ENCODE measurements at regions not wholly inside any gene's neighbourhood (a gene's known extent, or its start where the extent isn't known, plus 50 kb on each side); places are given as distances from the start of the nearest gene placed in this dataset.

GRCh38 chr2:12222554-12222953, 476.1 kb downstream of the LPIN1 start:
- no peak for DNase-seq (ENCODE audit: low read depth, low spot score)
- no peak overlapping the region for H3K9ac ChIP-seq (ENCODE audit: insufficient read length, low read depth)
- TF ChIP-seq YY1 (IDR thresholded peaks at IDR 0.05; ENCODE audit: insufficient read depth, insufficient read length) (no peak), ZNF274 (IDR thresholded peaks at IDR 0.05; ENCODE audit: low read depth, low read length) (no peak), SUZ12 (IDR thresholded peaks at IDR 0.05; ENCODE audit: extremely low read depth, insufficient read depth, insufficient read length) (no peak)
- no peaks in the 10 kb centered on the region for H3K27me3 ChIP-seq (ENCODE audit: insufficient read depth, insufficient read length)
- no peaks in the 10 kb centered on the region for H3K36me3 ChIP-seq (ENCODE audit: insufficient read depth, insufficient read length, low read length)
- peaks cover 29% of the 10 kb centered on the region for H3K9me3 ChIP-seq (ENCODE audit: insufficient read depth, low read length)
- no peak overlapping the region for H3K4me3 ChIP-seq (ENCODE audit: insufficient read length, low read depth)
- no peaks in the 10 kb centered on the region for H3K4me1 ChIP-seq (ENCODE audit: insufficient read depth, insufficient read length)

DNA sequence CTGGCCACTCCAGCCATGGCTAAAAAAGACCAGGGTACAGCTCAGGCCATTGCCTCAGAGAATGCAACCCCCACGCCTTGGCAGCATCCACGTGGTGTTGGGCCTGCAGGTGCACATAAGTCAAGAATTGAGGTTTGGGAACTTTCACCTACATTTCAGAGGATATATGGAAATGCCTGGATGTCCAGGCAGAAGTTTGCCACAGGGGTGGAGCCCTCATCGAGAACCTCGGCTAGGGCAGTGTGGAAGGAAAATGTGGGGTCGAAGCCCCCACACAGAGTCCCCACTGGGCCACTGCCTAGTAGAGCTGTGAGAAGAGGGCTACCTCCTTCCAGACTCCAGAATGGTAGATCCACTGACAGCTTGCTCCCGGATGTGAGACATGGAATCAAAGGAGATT, 477.3 kb downstream of the LPIN1 start:
- H3K4me3 ChIP-seq (ENCODE audit: insufficient read length, low read depth), result no peak overlapping the region
- DNase-seq (ENCODE audit: low read depth, low spot score), result no peak
- no peaks in the 10 kb centered on the region for H3K4me1 ChIP-seq (ENCODE audit: insufficient read depth, insufficient read length)
- H3K9me3 ChIP-seq (ENCODE audit: insufficient read depth, low read length), result peaks cover 29% of the 10 kb centered on the region
- no peaks in the 10 kb centered on the region for H3K27me3 ChIP-seq (ENCODE audit: insufficient read depth, insufficient read length)
- TF ChIP-seq ZNF274 (IDR thresholded peaks at IDR 0.05; ENCODE audit: low read depth, low read length) (no peak), YY1 (IDR thresholded peaks at IDR 0.05; ENCODE audit: insufficient read depth, insufficient read length) (no peak), SUZ12 (IDR thresholded peaks at IDR 0.05; ENCODE audit: extremely low read depth, insufficient read depth, insufficient read length) (no peak)
- no peaks in the 10 kb centered on the region for H3K36me3 ChIP-seq (ENCODE audit: insufficient read depth, insufficient read length, low read length)
- H3K9ac ChIP-seq (ENCODE audit: insufficient read length, low read depth), result no peak overlapping the region

DNA sequence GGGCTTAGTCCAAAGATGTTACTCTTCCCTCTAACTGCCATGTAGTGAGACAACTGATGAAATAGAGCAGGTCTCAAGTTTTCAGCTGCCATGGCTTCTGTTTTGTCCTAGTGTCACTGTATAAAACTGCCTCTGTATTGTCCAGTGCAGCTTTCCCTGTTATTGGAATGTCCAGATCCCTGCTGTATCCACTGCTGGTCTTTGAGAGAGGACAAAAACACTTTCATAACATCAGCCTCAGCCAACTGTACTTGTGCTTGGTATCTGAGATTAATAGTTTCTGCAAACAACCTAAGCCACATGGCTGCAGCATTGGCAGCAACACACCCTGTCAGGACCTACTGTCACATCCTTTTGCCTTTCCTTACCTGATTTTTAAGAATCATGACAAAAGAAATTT, 480.2 kb downstream of the LPIN1 start:
- Histone ChIP-seq H3K36me3 (ENCODE audit: insufficient read depth, insufficient read length, low read length) (no peaks in the 10 kb centered on the region), H3K9me3 (ENCODE audit: insufficient read depth, low read length) (peaks cover 29% of the 10 kb centered on the region), H3K9ac (ENCODE audit: insufficient read length, low read depth) (no peak overlapping the region), H3K4me1 (ENCODE audit: insufficient read depth, insufficient read length) (no peaks in the 10 kb centered on the region), H3K27me3 (ENCODE audit: insufficient read depth, insufficient read length) (no peaks in the 10 kb centered on the region), H3K4me3 (ENCODE audit: insufficient read length, low read depth) (no peak overlapping the region)
- no peak for DNase-seq (ENCODE audit: low read depth, low spot score)
- no peak for TF ChIP-seq YY1 (IDR thresholded peaks at IDR 0.05; ENCODE audit: insufficient read depth, insufficient read length)
- no peak for TF ChIP-seq ZNF274 (IDR thresholded peaks at IDR 0.05; ENCODE audit: low read depth, low read length)
- no peak for TF ChIP-seq SUZ12 (IDR thresholded peaks at IDR 0.05; ENCODE audit: extremely low read depth, insufficient read depth, insufficient read length)

GRCh38 chr2:12227941-12228608, 481.6 kb downstream of the LPIN1 start:
- DNase-seq (ENCODE audit: low read depth, low spot score), result no peak
- no peak for TF ChIP-seq SUZ12 (IDR thresholded peaks at IDR 0.05; ENCODE audit: extremely low read depth, insufficient read depth, insufficient read length)
- no peak for TF ChIP-seq ZNF274 (IDR thresholded peaks at IDR 0.05; ENCODE audit: low read depth, low read length)
- no peak for TF ChIP-seq YY1 (IDR thresholded peaks at IDR 0.05; ENCODE audit: insufficient read depth, insufficient read length)
- no peaks in the 10 kb centered on the region for H3K27me3 ChIP-seq (ENCODE audit: insufficient read depth, insufficient read length)

GRCh38 chr2:12231288-12231687, 484.9 kb downstream of the LPIN1 start:
- no peaks in the 10 kb centered on the region for H3K36me3 ChIP-seq (ENCODE audit: insufficient read depth, insufficient read length, low read length)
- no peak overlapping the region for H3K4me3 ChIP-seq (ENCODE audit: insufficient read length, low read depth)
- no peaks in the 10 kb centered on the region for H3K9me3 ChIP-seq (ENCODE audit: insufficient read depth, low read length)
- no peaks in the 10 kb centered on the region for H3K4me1 ChIP-seq (ENCODE audit: insufficient read depth, insufficient read length)
- H3K27me3 ChIP-seq (ENCODE audit: insufficient read depth, insufficient read length), result no peaks in the 10 kb centered on the region
- TF ChIP-seq SUZ12 (IDR thresholded peaks at IDR 0.05; ENCODE audit: extremely low read depth, insufficient read depth, insufficient read length), result no peak
- no peak for TF ChIP-seq ZNF274 (IDR thresholded peaks at IDR 0.05; ENCODE audit: low read depth, low read length)
- TF ChIP-seq YY1 (IDR thresholded peaks at IDR 0.05; ENCODE audit: insufficient read depth, insufficient read length), result no peak
- DNase-seq (ENCODE audit: low read depth, low spot score), result no peak
- H3K9ac ChIP-seq (ENCODE audit: insufficient read length, low read depth), result no peak overlapping the region

More at GRCh38 chr2:12227941-12228608, 481.6 kb downstream of the LPIN1 start:
- H3K4me1 ChIP-seq (ENCODE audit: insufficient read depth, insufficient read length), result no peaks in the 10 kb centered on the region
- no peak overlapping the region for H3K4me3 ChIP-seq (ENCODE audit: insufficient read length, low read depth)
- no peak overlapping the region for H3K9ac ChIP-seq (ENCODE audit: insufficient read length, low read depth)
- H3K9me3 ChIP-seq (ENCODE audit: insufficient read depth, low read length), result peaks cover 20% of the 10 kb centered on the region
- H3K36me3 ChIP-seq (ENCODE audit: insufficient read depth, insufficient read length, low read length), result no peaks in the 10 kb centered on the region

DNA sequence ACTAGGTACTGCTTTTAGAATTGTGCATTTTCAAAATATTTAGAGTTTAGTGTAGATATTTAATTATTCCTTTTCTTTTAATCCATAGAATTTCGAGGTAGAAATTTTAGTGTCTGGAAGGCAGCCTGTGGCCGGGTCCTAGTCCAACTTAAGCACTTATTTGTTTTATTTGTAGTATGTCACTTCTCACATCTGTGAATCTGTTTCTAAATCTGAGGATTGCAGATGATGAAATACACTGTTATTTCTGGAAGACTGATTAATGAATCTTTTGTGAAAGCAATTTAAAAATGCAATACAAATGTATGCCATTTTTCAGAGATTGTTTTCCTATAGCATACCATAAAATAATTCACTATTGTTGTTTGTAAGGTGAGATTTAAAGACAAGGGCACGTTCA, 483.9 kb upstream of the TRIB2 start:
- Histone ChIP-seq H3K4me3 (ENCODE audit: insufficient read length, low read depth) (no peak overlapping the region), H3K36me3 (ENCODE audit: insufficient read depth, insufficient read length, low read length) (no peaks in the 10 kb centered on the region), H3K27me3 (ENCODE audit: insufficient read depth, insufficient read length) (no peaks in the 10 kb centered on the region), H3K4me1 (ENCODE audit: insufficient read depth, insufficient read length) (no peaks in the 10 kb centered on the region), H3K9ac (ENCODE audit: insufficient read length, low read depth) (no peak overlapping the region), H3K9me3 (ENCODE audit: insufficient read depth, low read length) (no peaks in the 10 kb centered on the region)
- no peak for TF ChIP-seq SUZ12 (IDR thresholded peaks at IDR 0.05; ENCODE audit: extremely low read depth, insufficient read depth, insufficient read length)
- no peak for TF ChIP-seq ZNF274 (IDR thresholded peaks at IDR 0.05; ENCODE audit: low read depth, low read length)
- TF ChIP-seq YY1 (IDR thresholded peaks at IDR 0.05; ENCODE audit: insufficient read depth, insufficient read length), result no peak
- DNase-seq (ENCODE audit: low read depth, low spot score), result no peak

- no peak for DNase-seq (ENCODE audit: low read depth, low spot score)
Observed at GRCh38 chr2:12236136-12236844, 480.4 kb upstream of the TRIB2 start.

More at GRCh38 chr2:12236136-12236844, 480.4 kb upstream of the TRIB2 start:
- Histone ChIP-seq H3K9me3 (ENCODE audit: insufficient read depth, low read length) (no peaks in the 10 kb centered on the region), H3K27me3 (ENCODE audit: insufficient read depth, insufficient read length) (no peaks in the 10 kb centered on the region), H3K4me1 (ENCODE audit: insufficient read depth, insufficient read length) (no peaks in the 10 kb centered on the region), H3K4me3 (ENCODE audit: insufficient read length, low read depth) (no peak overlapping the region), H3K36me3 (ENCODE audit: insufficient read depth, insufficient read length, low read length) (no peaks in the 10 kb centered on the region), H3K9ac (ENCODE audit: insufficient read length, low read depth) (no peak overlapping the region)
- TF ChIP-seq ZNF274 (IDR thresholded peaks at IDR 0.05; ENCODE audit: low read depth, low read length) (no peak), YY1 (IDR thresholded peaks at IDR 0.05; ENCODE audit: insufficient read depth, insufficient read length) (no peak), SUZ12 (IDR thresholded peaks at IDR 0.05; ENCODE audit: extremely low read depth, insufficient read depth, insufficient read length) (no peak)
